HepG2 (cell line): ENCODE measurements at regions not wholly inside any gene's neighbourhood (a gene's known extent, or its start where the extent isn't known, plus 50 kb on each side); places are given as distances from the start of the nearest gene placed in this dataset.

Source experiments
- ATAC-seq: fragments of 200-7000 bp; cut with Tn5 transposase; 3 replicates; pipeline ENCODE4 v1.9.1; 2020; ENCODE audit warnings: mild to moderate bottlenecking, moderate library complexity
- BruUV-seq: library from RNA; stranded (reverse); fragments of 400-500 nt; replicated peaks from 2 replicates; lab custom pipeline; 2021; lab: Mats Ljungman, UMichigan
- CTCF ChIA-PET: fragments of 300-600 bp; formaldehyde crosslinking; extraction: SDS; loops from one replicate; lab custom pipeline; 2021; ENCODE audit warnings: low total read pairs, inconsistent platforms, low intra/inter-chr PET ratio; lab: Yijun Ruan, JAX
- POLR2A ChIA-PET: fragments of 350-600 bp; sonication (Branson Sonifier 250); formaldehyde crosslinking; loops from one replicate; lab custom pipeline; 2020; ENCODE audit warnings: antibody characterized with exemption, inconsistent platforms; lab: Yijun Ruan, JAX
- DNase-seq: peaks from one replicate; pipeline ENCODE4 v3.0.0-alpha.2; 2015; ENCODE audit warnings: low spot score
- FAIRE-seq: peaks from 3 replicates; lab custom pipeline; 2011; peaks lifted over from hg19 to GRCh38; lab: Jason Lieb, UNC
- H2AFZ ChIP-seq: one replicate; pipeline ENCODE4 v1.6.1; 2011; ENCODE audit warnings: low read length, inconsistent platforms
- H3K27ac ChIP-seq: fragments of 300-600 bp; 3 replicates; pipeline ENCODE4 v1.8.0; 2011; ENCODE audit warnings: mixed run types, mild to moderate bottlenecking, mixed read lengths, low read length, inconsistent platforms; ENCODE audit not compliant: insufficient read depth; ENCODE audit errors: extremely low read length
- H3K27me3 ChIP-seq, 2 experiments: fragments of 200-600 bp in 1 of 2; 2 replicates in 1 of 2; 3 replicates in 1 of 2; pipeline versions ENCODE4 v1.6.0 to v1.8.0; 2011; ENCODE audit warnings: low read length in 2 of 2, mild to moderate bottlenecking in 2 of 2, moderate library complexity in 2 of 2, inconsistent platforms in 1 of 2; ENCODE audit not compliant: insufficient read depth in 2 of 2, control insufficient read depth in 1 of 2
- H3K36me3 ChIP-seq, 2 experiments: fragments of 200-600 bp in 1 of 2; replicated peaks in 1 of 2; 2 replicates in 1 of 2; 3 replicates in 1 of 2; pipeline versions ENCODE4 v1.5.1 to v1.8.0; 2011; ENCODE audit warnings: low read length in 2 of 2, inconsistent platforms in 1 of 2; ENCODE audit not compliant: insufficient read depth in 2 of 2, control insufficient read depth in 1 of 2
- H3K4me1 ChIP-seq: 2 replicates; pipeline ENCODE4 v1.5.1; 2012; ENCODE audit warnings: low read length, inconsistent platforms; ENCODE audit not compliant: insufficient read depth
- H3K4me2 ChIP-seq: 2 replicates; pipeline ENCODE4 v1.6.0; 2011; ENCODE audit warnings: low read depth, low read length, inconsistent platforms
- H3K4me3 ChIP-seq, 3 experiments: fragments of 200-600 bp in 1 of 3; sonication (generic), shearing (Covaris generic) in 1 of 3; replicated peaks in 1 of 3; 2 replicates each; pipeline ENCODE4 v1.5.1; 2011 to 2016; ENCODE audit warnings: low read length in 3 of 3, inconsistent platforms in 2 of 3, low read depth in 2 of 3, mild to moderate bottlenecking in 2 of 3, control low read depth in 1 of 3, mixed read lengths in 1 of 3; ENCODE audit not compliant: insufficient read depth in 1 of 3
- H3K79me2 ChIP-seq: one replicate; pipeline ENCODE4 v1.6.1; 2011; ENCODE audit warnings: low read length, inconsistent platforms; ENCODE audit not compliant: insufficient read depth
- H3K9ac ChIP-seq: 2 replicates; pipeline ENCODE4 v1.6.0; 2011; ENCODE audit warnings: mild to moderate bottlenecking, low read depth, low read length, inconsistent platforms; ENCODE audit not compliant: insufficient read depth
- H3K9me3 ChIP-seq: 2 replicates; pipeline ENCODE4 v1.5.1; 2012; ENCODE audit warnings: mild to moderate bottlenecking, low read length
- H4K20me1 ChIP-seq: 2 replicates; pipeline ENCODE4 v1.6.0; 2011; ENCODE audit warnings: inconsistent platforms, mild to moderate bottlenecking, low read length, moderate library complexity; ENCODE audit not compliant: insufficient read depth
- ETV6 ChIP-seq: sonication (generic); formaldehyde crosslinking; conservative IDR thresholded peaks from 2 replicates; pipeline ENCODE4 v1.4.0; 2020; ENCODE audit warnings: missing genetic modification reagents
- HMG20B ChIP-seq: conservative IDR thresholded peaks from 2 replicates; pipeline ENCODE4 v1.6.1; 2016; ENCODE audit warnings: missing genetic modification reagents, missing compliant biosample characterization
- PRMT3 ChIP-seq: sonication (generic); formaldehyde crosslinking; IDR thresholded peaks from 2 replicates; pipeline ENCODE4 v1.8.1; 2022; ENCODE audit warnings: low read depth, mild to moderate bottlenecking, moderate library complexity, missing genetic modification reagents, borderline replicate concordance
- RELA ChIP-seq: sonication (generic); formaldehyde crosslinking; IDR thresholded peaks from 2 replicates; pipeline ENCODE4 v1.4.0; 2020; ENCODE audit warnings: missing genetic modification reagents
- SMC3 ChIP-seq: IDR thresholded peaks from 2 replicates; pipeline ENCODE4 v1.6.1; 2011; ENCODE audit warnings: low read length, improper control_type of control experiment
- ZNF24 ChIP-seq: fragments of 450-650 bp; IDR thresholded peaks from 2 replicates; pipeline ENCODE4 v1.6.1; 2017; ENCODE audit warnings: antibody characterized with exemption, mild to moderate bottlenecking
- ZNF557 ChIP-seq: sonication (generic); formaldehyde crosslinking; IDR thresholded peaks from 2 replicates; pipeline ENCODE4 v1.4.0; 2020; ENCODE audit warnings: missing genetic modification reagents
- ZNF616 ChIP-seq: sonication (generic); formaldehyde crosslinking; IDR thresholded peaks from 2 replicates; pipeline ENCODE4 v1.5.0; 2020; ENCODE audit warnings: low read depth, mild to moderate bottlenecking, missing genetic modification reagents
- ZNF850 ChIP-seq: sonication (generic); formaldehyde crosslinking; conservative IDR thresholded peaks from 2 replicates; pipeline ENCODE4 v1.9.0; 2021; ENCODE audit warnings: mild to moderate bottlenecking, missing genetic modification reagents
- WGBS: methylation state at CpG from one replicate; pipeline ENCODE4 v1.1.6; 2017; ENCODE audit warnings: low lambda C conversion rate; 5-methylcytosine and 5-hydroxymethylcytosine counted together
- in situ Hi-C: cut with HindIII; loops from 2 replicates; pipeline ENCODE4 v1.10.0; 2017; ENCODE audit warnings: low pct_unique_long_range_greater_than_20kb; ENCODE audit not compliant: extremely low pct_ligation_motif_present
- intact Hi-C: fragments of 100-400 bp; cut with micrococcal nuclease; formaldehyde crosslinking; loops from one replicate; pipeline ENCODE4 v1.10.0; 2022; ENCODE audit not compliant: unreplicated experiment
- TF ChIP-seq, protein P1 (sequence below): sonication (generic); formaldehyde crosslinking; IDR thresholded peaks from 2 replicates; pipeline ENCODE4 v1.5.0; 2020; ENCODE audit warnings: mild to moderate bottlenecking, missing genetic modification reagents
- TF ChIP-seq, protein P2 (sequence below): sonication (generic); formaldehyde crosslinking; IDR thresholded peaks from 2 replicates; pipeline ENCODE4 v1.4.0; 2020; ENCODE audit warnings: missing genetic modification reagents, mild to moderate bottlenecking, borderline replicate concordance
- TF ChIP-seq, protein P3 (sequence below): sonication (generic); formaldehyde crosslinking; IDR thresholded peaks from 2 replicates; pipeline ENCODE4 v1.5.1; 2020; ENCODE audit warnings: missing genetic modification reagents, mild to moderate bottlenecking, borderline replicate concordance
- TF ChIP-seq, protein P4 (sequence below): sonication (generic); formaldehyde crosslinking; IDR thresholded peaks from 2 replicates; pipeline ENCODE4 v1.8.0; 2022; ENCODE audit warnings: missing genetic modification reagents, mild to moderate bottlenecking, borderline replicate concordance

DNA sequence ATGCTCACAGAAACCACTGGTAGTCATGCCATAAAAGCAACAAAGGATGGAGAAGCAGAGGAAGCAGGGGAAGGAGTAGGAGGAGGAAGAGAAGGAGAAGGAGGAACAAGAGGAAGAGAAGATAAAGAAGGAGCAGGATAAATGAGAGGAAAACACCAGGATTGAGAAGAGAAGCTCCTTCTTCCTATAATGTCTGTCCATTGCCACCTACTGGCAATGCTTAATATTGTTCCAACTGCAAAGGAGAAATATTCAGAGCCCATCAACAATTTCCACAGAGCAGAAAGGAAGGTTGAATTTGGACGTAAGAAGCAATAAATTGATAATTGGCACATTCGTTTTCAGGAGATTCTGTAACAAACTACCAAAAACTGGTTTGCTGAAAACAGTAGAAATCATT, 898.4 kb downstream of the SLC16A7 start (continued):
- peak; percentile 62; the same call in 1 of the 2 replicates for TF ChIP-seq SMC3
- TF ChIP-seq, protein P1, sequence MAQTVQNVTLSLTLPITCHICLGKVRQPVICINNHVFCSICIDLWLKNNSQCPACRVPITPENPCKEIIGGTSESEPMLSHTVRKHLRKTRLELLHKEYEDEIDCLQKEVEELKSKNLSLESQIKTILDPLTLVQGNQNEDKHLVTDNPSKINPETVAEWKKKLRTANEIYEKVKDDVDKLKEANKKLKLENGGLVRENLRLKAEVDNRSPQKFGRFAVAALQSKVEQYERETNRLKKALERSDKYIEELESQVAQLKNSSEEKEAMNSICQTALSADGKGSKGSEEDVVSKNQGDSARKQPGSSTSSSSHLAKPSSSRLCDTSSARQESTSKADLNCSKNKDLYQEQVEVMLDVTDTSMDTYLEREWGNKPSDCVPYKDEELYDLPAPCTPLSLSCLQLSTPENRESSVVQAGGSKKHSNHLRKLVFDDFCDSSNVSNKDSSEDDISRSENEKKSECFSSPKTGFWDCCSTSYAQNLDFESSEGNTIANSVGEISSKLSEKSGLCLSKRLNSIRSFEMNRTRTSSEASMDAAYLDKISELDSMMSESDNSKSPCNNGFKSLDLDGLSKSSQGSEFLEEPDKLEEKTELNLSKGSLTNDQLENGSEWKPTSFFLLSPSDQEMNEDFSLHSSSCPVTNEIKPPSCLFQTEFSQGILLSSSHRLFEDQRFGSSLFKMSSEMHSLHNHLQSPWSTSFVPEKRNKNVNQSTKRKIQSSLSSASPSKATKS = no peak
- no peak for TF ChIP-seq RELA
- TF ChIP-seq ETV6 (CRISPR knock-in tag) = no peak
- TF ChIP-seq ZNF557 (CRISPR knock-in tag) = no peak
- TF ChIP-seq, protein P2, sequence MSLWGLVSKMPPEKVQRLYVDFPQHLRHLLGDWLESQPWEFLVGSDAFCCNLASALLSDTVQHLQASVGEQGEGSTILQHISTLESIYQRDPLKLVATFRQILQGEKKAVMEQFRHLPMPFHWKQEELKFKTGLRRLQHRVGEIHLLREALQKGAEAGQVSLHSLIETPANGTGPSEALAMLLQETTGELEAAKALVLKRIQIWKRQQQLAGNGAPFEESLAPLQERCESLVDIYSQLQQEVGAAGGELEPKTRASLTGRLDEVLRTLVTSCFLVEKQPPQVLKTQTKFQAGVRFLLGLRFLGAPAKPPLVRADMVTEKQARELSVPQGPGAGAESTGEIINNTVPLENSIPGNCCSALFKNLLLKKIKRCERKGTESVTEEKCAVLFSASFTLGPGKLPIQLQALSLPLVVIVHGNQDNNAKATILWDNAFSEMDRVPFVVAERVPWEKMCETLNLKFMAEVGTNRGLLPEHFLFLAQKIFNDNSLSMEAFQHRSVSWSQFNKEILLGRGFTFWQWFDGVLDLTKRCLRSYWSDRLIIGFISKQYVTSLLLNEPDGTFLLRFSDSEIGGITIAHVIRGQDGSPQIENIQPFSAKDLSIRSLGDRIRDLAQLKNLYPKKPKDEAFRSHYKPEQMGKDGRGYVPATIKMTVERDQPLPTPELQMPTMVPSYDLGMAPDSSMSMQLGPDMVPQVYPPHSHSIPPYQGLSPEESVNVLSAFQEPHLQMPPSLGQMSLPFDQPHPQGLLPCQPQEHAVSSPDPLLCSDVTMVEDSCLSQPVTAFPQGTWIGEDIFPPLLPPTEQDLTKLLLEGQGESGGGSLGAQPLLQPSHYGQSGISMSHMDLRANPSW (CRISPR knock-in tag) = no peak

DNA sequence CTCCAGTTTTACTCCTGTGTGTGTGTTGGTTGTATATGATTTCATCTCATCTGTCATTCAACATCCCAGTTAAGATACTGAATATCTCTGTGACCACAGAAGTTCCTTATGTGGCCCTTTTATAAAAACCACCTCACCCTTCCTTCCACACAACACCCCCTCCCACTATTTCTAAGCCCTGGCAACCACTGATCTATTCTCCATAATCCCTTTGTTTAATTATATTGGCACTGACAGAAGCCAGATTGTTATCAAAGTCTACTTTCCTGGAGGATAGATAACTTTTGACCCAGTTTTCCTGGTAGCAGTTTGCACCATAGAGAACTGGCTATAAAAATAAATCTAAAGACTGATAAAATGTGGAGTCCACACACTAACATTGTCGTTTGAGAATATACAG, 902.8 kb downstream of the SLC16A7 start:
- intact Hi-C loops = no loop called here
- Histone ChIP-seq H3K4me1 (no peaks in the 10 kb centered on the region), H3K27ac (no peak overlapping the region), H3K9ac (no peak overlapping the region), H2AFZ (no peak overlapping the region), H3K9me3 (no peaks in the 10 kb centered on the region), H3K36me3 (no peaks in the 10 kb centered on the region), H3K4me3 (no peak overlapping the region), H3K79me2 (no peaks in the 10 kb centered on the region), H3K27me3 (no peaks in the 10 kb centered on the region), H3K4me2 (no peak overlapping the region), H4K20me1 (no peaks in the 10 kb centered on the region)
- ChIA-PET CTCF (no interaction called here), POLR2A (no interaction called here)
- ATAC-seq (no peak), FAIRE-seq (no peak), DNase-seq (no peak)
- in situ Hi-C loops = no loop called here
- WGBS = 0% methylated on average over 1 of the region's 1 CpG
- BruUV-seq = no TSS peak
- TF ChIP-seq ZNF850 (CRISPR knock-in tag) (no peak), PRMT3 (CRISPR knock-in tag) (no peak), ZNF24 (no peak), HMG20B (no peak), ZNF616 (no peak)
- TF ChIP-seq, protein P3, sequence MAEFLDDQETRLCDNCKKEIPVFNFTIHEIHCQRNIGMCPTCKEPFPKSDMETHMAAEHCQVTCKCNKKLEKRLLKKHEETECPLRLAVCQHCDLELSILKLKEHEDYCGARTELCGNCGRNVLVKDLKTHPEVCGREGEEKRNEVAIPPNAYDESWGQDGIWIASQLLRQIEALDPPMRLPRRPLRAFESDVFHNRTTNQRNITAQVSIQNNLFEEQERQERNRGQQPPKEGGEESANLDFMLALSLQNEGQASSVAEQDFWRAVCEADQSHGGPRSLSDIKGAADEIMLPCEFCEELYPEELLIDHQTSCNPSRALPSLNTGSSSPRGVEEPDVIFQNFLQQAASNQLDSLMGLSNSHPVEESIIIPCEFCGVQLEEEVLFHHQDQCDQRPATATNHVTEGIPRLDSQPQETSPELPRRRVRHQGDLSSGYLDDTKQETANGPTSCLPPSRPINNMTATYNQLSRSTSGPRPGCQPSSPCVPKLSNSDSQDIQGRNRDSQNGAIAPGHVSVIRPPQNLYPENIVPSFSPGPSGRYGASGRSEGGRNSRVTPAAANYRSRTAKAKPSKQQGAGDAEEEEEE = no peak
- TF ChIP-seq, protein P4, sequence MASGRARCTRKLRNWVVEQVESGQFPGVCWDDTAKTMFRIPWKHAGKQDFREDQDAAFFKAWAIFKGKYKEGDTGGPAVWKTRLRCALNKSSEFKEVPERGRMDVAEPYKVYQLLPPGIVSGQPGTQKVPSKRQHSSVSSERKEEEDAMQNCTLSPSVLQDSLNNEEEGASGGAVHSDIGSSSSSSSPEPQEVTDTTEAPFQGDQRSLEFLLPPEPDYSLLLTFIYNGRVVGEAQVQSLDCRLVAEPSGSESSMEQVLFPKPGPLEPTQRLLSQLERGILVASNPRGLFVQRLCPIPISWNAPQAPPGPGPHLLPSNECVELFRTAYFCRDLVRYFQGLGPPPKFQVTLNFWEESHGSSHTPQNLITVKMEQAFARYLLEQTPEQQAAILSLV = no peak
